T-helper 2 cell treated with Interferon-gamma antibody and Interleukin-4, amounts not matched to agents 5 μg/mL and 100 μg/mL, for 36 hours (primary cell): ENCODE measurements at regions not wholly inside any gene's neighbourhood (a gene's known extent, or its start where the extent isn't known, plus 50 kb on each side); places are given as distances from the start of the nearest gene placed in this dataset.

Experiments
- DNase-seq: peaks from one replicate; pipeline ENCODE4 v3.0.0; 2021; ENCODE audit warnings: low spot score
- H3K27ac Mint-ChIP-seq: one replicate; pipeline ENCODE4 v1.8.0; 2021; ENCODE audit warnings: mild to moderate bottlenecking, mixed read lengths
- H3K27me3 Mint-ChIP-seq: one replicate; pipeline ENCODE4 v1.8.0; 2021; ENCODE audit warnings: low read depth, mixed read lengths
- H3K36me3 Mint-ChIP-seq: one replicate; pipeline ENCODE4 v1.8.0; 2021; ENCODE audit warnings: low read depth, mixed read lengths
- H3K4me1 Mint-ChIP-seq: one replicate; pipeline ENCODE4 v1.8.0; 2021; ENCODE audit warnings: low read depth, mixed read lengths
- H3K4me3 Mint-ChIP-seq: one replicate; pipeline ENCODE4 v1.8.0; 2022; ENCODE audit warnings: mild to moderate bottlenecking, moderate library complexity, mixed read lengths
- H3K9me3 Mint-ChIP-seq: one replicate; pipeline ENCODE4 v1.8.0; 2021; ENCODE audit warnings: mixed read lengths

DNA sequence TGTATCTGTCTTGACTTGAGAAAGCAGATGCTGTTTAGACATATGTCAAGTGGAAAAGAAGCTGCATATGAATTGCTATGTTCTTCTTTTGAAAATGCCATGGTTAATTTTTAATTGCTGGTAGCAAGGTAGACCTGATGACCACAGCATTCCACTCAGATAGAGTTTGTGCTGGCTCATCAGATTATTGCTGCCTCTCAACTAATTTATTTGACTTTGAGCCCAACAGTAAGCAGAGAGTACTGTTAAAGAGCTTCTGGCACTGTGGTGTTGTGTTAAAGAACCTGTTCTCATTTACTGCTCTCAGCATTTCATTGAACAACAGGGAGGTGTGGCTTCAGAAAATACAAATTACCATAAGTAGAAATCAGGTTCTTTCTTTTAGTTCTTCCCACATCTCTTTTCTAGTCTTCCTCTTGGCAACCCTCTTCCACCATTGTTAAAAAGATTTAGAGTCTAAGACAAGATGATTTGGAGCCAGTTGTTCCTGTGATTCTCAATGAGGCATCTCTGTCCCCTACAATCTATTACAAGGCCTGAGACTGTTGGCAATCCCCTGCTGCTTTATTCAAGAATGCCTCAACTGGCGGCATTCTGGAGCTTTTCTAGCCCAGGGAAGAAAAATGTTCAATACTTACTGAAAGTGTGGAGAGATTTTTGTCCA lies 967.6 kb upstream of the GJE1 start:
- Mint-ChIP-seq H3K9me3 (no peaks in the 10 kb centered on the region), H3K27ac (no peak overlapping the region), H3K4me3 (no peak overlapping the region), H3K27me3 (no peaks in the 10 kb centered on the region), H3K4me1 (no peaks in the 10 kb centered on the region), H3K36me3 (no peaks in the 10 kb centered on the region)
- DNase-seq = no peak

GRCh38 chr6:141164042-141164743 lies 968.5 kb upstream of the GJE1 start:
- DNase-seq = no peak
- Mint-ChIP-seq H3K27ac (no peak overlapping the region), H3K9me3 (no peaks in the 10 kb centered on the region), H3K36me3 (no peaks in the 10 kb centered on the region), H3K27me3 (no peaks in the 10 kb centered on the region), H3K4me3 (no peak overlapping the region), H3K4me1 (no peaks in the 10 kb centered on the region)

GRCh38 chr6:141163107-141163506 lies 969.6 kb upstream of the GJE1 start:
- no peak for DNase-seq
- Mint-ChIP-seq H3K27ac (no peak overlapping the region), H3K36me3 (no peaks in the 10 kb centered on the region), H3K9me3 (no peaks in the 10 kb centered on the region), H3K27me3 (no peaks in the 10 kb centered on the region), H3K4me3 (no peak overlapping the region), H3K4me1 (no peaks in the 10 kb centered on the region)

- Mint-ChIP-seq H3K27ac (no peak overlapping the region), H3K36me3 (no peaks in the 10 kb centered on the region), H3K9me3 (no peaks in the 10 kb centered on the region), H3K27me3 (no peaks in the 10 kb centered on the region), H3K4me3 (no peak overlapping the region), H3K4me1 (no peaks in the 10 kb centered on the region)
- DNase-seq = no peak
Observed at GRCh38 chr6:141158740-141159139, 974.0 kb upstream of the GJE1 start.

DNA sequence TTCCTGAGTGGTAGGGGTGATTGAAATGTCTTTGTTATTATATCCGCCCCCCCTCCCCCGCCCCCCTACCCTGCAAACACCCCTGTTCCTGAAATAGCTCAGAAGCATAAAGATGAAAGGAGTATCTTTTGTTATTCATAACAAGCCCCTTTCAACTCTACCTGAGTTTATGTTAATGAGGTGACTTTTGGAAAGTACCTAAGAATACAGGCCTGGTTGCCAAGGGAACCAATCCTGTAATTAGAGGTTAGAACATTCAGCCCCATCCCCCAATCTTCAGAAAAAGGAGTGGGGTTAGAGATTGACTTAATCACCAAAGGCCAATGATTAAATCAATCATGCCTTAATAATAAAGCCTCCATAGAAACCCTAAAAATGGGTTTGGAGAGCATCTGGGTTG lies 979.2 kb upstream of the GJE1 start:
- Mint-ChIP-seq H3K4me3 (no peak overlapping the region), H3K36me3 (no peaks in the 10 kb centered on the region), H3K27ac (no peak overlapping the region), H3K4me1 (no peaks in the 10 kb centered on the region), H3K27me3 (no peaks in the 10 kb centered on the region), H3K9me3 (no peaks in the 10 kb centered on the region)
- no peak for DNase-seq

DNA sequence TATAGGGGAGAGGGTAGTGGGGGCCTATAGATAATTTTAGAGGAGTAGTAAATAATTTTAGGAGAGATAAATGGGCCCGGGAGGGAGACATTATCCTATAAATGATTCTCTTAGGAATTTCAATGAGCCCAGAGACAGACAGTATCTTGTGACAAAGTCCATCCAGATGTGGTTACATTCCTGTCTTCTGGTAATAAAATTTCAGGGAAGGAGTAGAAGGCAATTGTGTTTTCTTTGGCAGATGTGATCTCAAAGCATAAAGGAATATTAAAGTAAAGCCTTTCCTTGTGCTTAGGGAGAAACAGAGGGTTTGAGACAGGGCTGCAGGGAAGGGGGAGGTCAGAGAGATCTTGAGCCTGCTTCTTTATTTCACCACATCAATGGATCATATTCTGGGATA lies 979.8 kb upstream of the GJE1 start:
- no peak for DNase-seq
- no peaks in the 10 kb centered on the region for H3K9me3 Mint-ChIP-seq
- no peaks in the 10 kb centered on the region for H3K36me3 Mint-ChIP-seq
- H3K4me3 Mint-ChIP-seq = no peak overlapping the region
- no peaks in the 10 kb centered on the region for H3K4me1 Mint-ChIP-seq
- H3K27me3 Mint-ChIP-seq = no peaks in the 10 kb centered on the region
- H3K27ac Mint-ChIP-seq = no peak overlapping the region

GRCh38 chr6:141151710-141152417 lies 980.9 kb upstream of the GJE1 start:
- H3K9me3 Mint-ChIP-seq = no peaks in the 10 kb centered on the region
- DNase-seq = no peak
- no peak overlapping the region for H3K27ac Mint-ChIP-seq
- H3K36me3 Mint-ChIP-seq = no peaks in the 10 kb centered on the region
- no peaks in the 10 kb centered on the region for H3K4me1 Mint-ChIP-seq
- no peak overlapping the region for H3K4me3 Mint-ChIP-seq
- H3K27me3 Mint-ChIP-seq = no peaks in the 10 kb centered on the region

DNA sequence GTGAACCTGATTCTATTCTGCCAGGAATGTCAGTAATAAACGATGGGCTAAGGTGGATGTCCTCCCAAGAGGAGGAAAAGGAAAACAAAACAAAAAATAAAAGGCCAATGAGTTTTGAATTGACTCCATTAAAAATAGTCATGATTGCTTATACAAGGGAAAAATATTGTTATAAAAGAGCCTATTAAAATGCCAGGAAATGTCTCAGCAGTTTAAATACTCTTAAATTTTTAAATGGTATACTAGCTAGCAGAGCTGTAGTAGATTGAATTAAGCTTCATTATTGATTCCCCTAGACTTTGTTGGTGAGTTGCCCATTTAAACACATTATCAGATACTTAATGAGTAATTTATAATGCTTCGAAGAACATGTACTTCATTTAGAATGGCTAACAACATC lies 990.9 kb upstream of the GJE1 start:
- Mint-ChIP-seq H3K4me3 (no peak overlapping the region), H3K4me1 (no peaks in the 10 kb centered on the region), H3K9me3 (no peaks in the 10 kb centered on the region), H3K27me3 (no peaks in the 10 kb centered on the region), H3K36me3 (no peaks in the 10 kb centered on the region), H3K27ac (no peak overlapping the region)
- no peak for DNase-seq

GRCh38 chr6:141140905-141141304 lies 991.8 kb upstream of the GJE1 start:
- H3K9me3 Mint-ChIP-seq = no peaks in the 10 kb centered on the region
- DNase-seq = no peak
- no peak overlapping the region for H3K27ac Mint-ChIP-seq
- H3K4me1 Mint-ChIP-seq = no peaks in the 10 kb centered on the region
- H3K4me3 Mint-ChIP-seq = no peak overlapping the region
- H3K27me3 Mint-ChIP-seq = no peaks in the 10 kb centered on the region
- H3K36me3 Mint-ChIP-seq = no peaks in the 10 kb centered on the region

- Mint-ChIP-seq H3K27me3 (no peaks in the 10 kb centered on the region), H3K27ac (no peak overlapping the region), H3K36me3 (no peaks in the 10 kb centered on the region), H3K9me3 (no peaks in the 10 kb centered on the region), H3K4me1 (no peaks in the 10 kb centered on the region), H3K4me3 (no peak overlapping the region)
- no peak for DNase-seq
Observed at GRCh38 chr6:141139461-141139860, 993.3 kb upstream of the GJE1 start.

DNA sequence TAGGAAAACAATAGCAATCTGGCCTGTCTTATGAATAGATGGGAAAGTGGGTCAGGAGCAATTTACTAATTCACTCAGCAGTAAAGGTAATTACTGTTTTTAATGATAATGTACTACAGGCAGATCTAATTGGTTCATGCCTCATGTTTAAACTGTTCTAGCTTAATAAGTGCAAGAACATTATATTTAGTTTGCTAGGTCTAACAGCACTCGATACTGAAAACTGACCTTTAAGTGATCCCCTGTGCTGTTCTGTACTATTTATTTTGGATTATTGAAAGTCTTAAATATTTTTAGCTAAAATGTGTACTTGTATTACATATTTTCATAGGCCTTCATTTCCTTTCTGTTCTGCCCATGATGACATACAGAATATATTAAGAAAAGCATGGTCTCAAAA lies 998.0 kb upstream of the GJE1 start:
- H3K27me3 Mint-ChIP-seq = no peaks in the 10 kb centered on the region

GRCh38 chr6:141133836-141134235 lies 998.9 kb upstream of the GJE1 start:
- Mint-ChIP-seq H3K27ac (no peak overlapping the region), H3K4me1 (no peaks in the 10 kb centered on the region), H3K4me3 (no peak overlapping the region), H3K36me3 (no peaks in the 10 kb centered on the region), H3K27me3 (no peaks in the 10 kb centered on the region), H3K9me3 (no peaks in the 10 kb centered on the region)
- DNase-seq = no peak

More for the DNA sequence above, 998.0 kb upstream of the GJE1 start:
- Mint-ChIP-seq H3K27ac (no peak overlapping the region), H3K4me1 (no peaks in the 10 kb centered on the region), H3K4me3 (no peak overlapping the region), H3K9me3 (no peaks in the 10 kb centered on the region), H3K36me3 (no peaks in the 10 kb centered on the region)
- no peak for DNase-seq

DNA sequence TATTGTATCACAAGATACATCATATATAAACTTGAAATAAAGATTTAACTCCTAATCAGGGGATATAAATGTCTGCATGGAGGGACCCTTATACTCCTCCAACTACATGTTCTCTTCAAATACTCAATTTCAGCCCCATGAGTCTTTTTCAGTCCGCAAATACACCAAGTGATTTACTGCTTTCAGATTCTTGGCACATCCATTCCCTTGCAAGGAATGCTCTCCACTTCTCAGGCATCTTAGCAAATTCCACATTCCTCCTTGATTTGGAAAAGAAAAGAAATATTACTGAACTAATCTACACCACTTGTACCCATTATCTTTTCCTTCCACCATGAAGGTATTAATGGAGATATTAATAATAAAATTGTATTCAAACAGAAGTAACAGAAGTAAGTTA lies 999.4 kb upstream of the GJE1 start:
- Mint-ChIP-seq H3K4me1 (no peaks in the 10 kb centered on the region), H3K36me3 (no peaks in the 10 kb centered on the region), H3K4me3 (no peak overlapping the region), H3K27me3 (no peaks in the 10 kb centered on the region), H3K27ac (no peak overlapping the region), H3K9me3 (no peaks in the 10 kb centered on the region)
- no peak for DNase-seq

DNA sequence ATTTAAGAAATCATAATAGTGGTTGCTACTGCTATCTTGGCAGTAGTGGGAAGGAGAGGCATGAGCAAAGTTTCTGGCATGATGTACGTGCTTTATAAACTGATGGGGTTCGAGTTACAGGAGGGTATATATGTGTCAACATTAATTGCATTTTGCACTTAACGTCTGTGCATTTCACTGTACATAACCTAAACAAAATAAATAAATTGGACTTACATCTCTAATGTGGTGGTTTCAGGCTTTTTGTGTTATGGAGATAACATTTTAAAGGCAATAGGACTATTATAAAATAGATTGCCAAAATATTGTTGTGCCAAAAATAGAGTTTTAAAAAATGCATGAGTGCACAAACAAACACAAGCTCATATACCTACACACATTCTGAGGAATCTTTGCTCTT lies 1001.1 kb upstream of the GJE1 start:
- Mint-ChIP-seq H3K4me1 (no peaks in the 10 kb centered on the region), H3K4me3 (no peak overlapping the region), H3K27ac (no peak overlapping the region), H3K9me3 (no peaks in the 10 kb centered on the region), H3K36me3 (no peaks in the 10 kb centered on the region), H3K27me3 (no peaks in the 10 kb centered on the region)
- no peak for DNase-seq
